ENCODE measurements at regions not wholly inside any gene's neighbourhood (a gene's known extent, or its start where the extent isn't known, plus 50 kb on each side); places are given as distances from the start of the nearest gene placed in this dataset.

- no peak overlapping the region for H3K27ac Mint-ChIP-seq
- peaks cover 6% of the 10 kb centered on the region for H3K36me3 Mint-ChIP-seq
- Histone ChIP-seq H3K27me3 (ENCODE audit: control insufficient read depth, insufficient read depth, low read length) (no peaks in the 10 kb centered on the region), H3K27ac (ENCODE audit: low read length) (no peak overlapping the region), H3K36me3 (ENCODE audit: control insufficient read depth, insufficient read depth, low read length) (no peaks in the 10 kb centered on the region), H3K4me3 (ENCODE audit: low read length) (no peak overlapping the region), H3K4me1 (ENCODE audit: control insufficient read depth, insufficient read depth, low read length) (no peaks in the 10 kb centered on the region), H3K9me3 (ENCODE audit: control insufficient read depth, insufficient read depth, low read length) (peaks cover 8% of the 10 kb centered on the region)
- peaks cover 21 to 29% of the 10 kb centered on the region in 2 donors for H3K9me3 Mint-ChIP-seq
- H3K27me3 Mint-ChIP-seq (ENCODE audit: low read depth in 2 of 2) = no peaks in the 10 kb centered on the region
- WGBS (ENCODE audit: insufficient coverage) = 77% methylated on average over 3 of the region's 4 CpGs
- H3K4me1 Mint-ChIP-seq = no peaks in the 10 kb centered on the region
- intact Hi-C loops (cut with micrococcal nuclease) = no loop called here
- ATAC-seq = no peak
- no peak for TF ChIP-seq CTCF (IDR thresholded peaks at IDR 0.05)
- no peak for DNase-seq
- no peak overlapping the region for H3K4me3 Mint-ChIP-seq
Measured at GRCh38 chr13:90099847-90100246, 1247.6 kb upstream of the MIR17HG start.

GRCh38 chr13:90103099-90103784, 1244.2 kb upstream of the MIR17HG start:
- Histone ChIP-seq H3K27ac (ENCODE audit: low read length) (no peak overlapping the region), H3K4me1 (ENCODE audit: control insufficient read depth, insufficient read depth, low read length) (no peaks in the 10 kb centered on the region), H3K27me3 (ENCODE audit: control insufficient read depth, insufficient read depth, low read length) (no peaks in the 10 kb centered on the region), H3K36me3 (ENCODE audit: control insufficient read depth, insufficient read depth, low read length) (no peaks in the 10 kb centered on the region), H3K4me3 (ENCODE audit: low read length) (no peak overlapping the region), H3K9me3 (ENCODE audit: control insufficient read depth, insufficient read depth, low read length) (peaks cover 16% of the 10 kb centered on the region)
- no peak overlapping the region for H3K27ac Mint-ChIP-seq
- H3K36me3 Mint-ChIP-seq = peaks cover 7% of the 10 kb centered on the region
- no peak for DNase-seq
- intact Hi-C loops (cut with micrococcal nuclease) = no loop called here
- no peak for TF ChIP-seq CTCF (IDR thresholded peaks at IDR 0.05)
- no peak for ATAC-seq
- no peaks in the 10 kb centered on the region for H3K27me3 Mint-ChIP-seq (ENCODE audit: low read depth in 2 of 2)
- H3K4me1 Mint-ChIP-seq = no peaks in the 10 kb centered on the region
- H3K9me3 Mint-ChIP-seq = peaks cover 19 to 28% of the 10 kb centered on the region in 2 donors
- H3K4me3 Mint-ChIP-seq = no peak overlapping the region
- WGBS (ENCODE audit: insufficient coverage) = 90% methylated on average over 3 of the region's 4 CpGs

- WGBS (ENCODE audit: insufficient coverage) = 76% methylated on average over 2 of the region's 2 CpGs
- Histone ChIP-seq H3K9me3 (ENCODE audit: control insufficient read depth, insufficient read depth, low read length) (peaks cover 16% of the 10 kb centered on the region), H3K4me1 (ENCODE audit: control insufficient read depth, insufficient read depth, low read length) (no peaks in the 10 kb centered on the region), H3K27ac (ENCODE audit: low read length) (no peak overlapping the region), H3K27me3 (ENCODE audit: control insufficient read depth, insufficient read depth, low read length) (no peaks in the 10 kb centered on the region), H3K4me3 (ENCODE audit: low read length) (no peak overlapping the region), H3K36me3 (ENCODE audit: control insufficient read depth, insufficient read depth, low read length) (no peaks in the 10 kb centered on the region)
- H3K27ac Mint-ChIP-seq = no peak overlapping the region
- DNase-seq = no peak
- intact Hi-C loops (cut with micrococcal nuclease) = no loop called here
- peaks cover 13% of the 10 kb centered on the region for H3K36me3 Mint-ChIP-seq
- peaks cover 21 to 30% of the 10 kb centered on the region in 2 donors for H3K9me3 Mint-ChIP-seq
- no peaks in the 10 kb centered on the region for H3K27me3 Mint-ChIP-seq (ENCODE audit: low read depth in 2 of 2)
- TF ChIP-seq CTCF (IDR thresholded peaks at IDR 0.05) = no peak
- no peak overlapping the region for H3K4me3 Mint-ChIP-seq
- H3K4me1 Mint-ChIP-seq = no peaks in the 10 kb centered on the region
- ATAC-seq = no peak
Measured at GRCh38 chr13:90104764-90105163, 1242.7 kb upstream of the MIR17HG start.

- no peak overlapping the region for H3K4me3 Mint-ChIP-seq
- no peak overlapping the region for H3K27ac Mint-ChIP-seq
- H3K36me3 Mint-ChIP-seq = peaks cover 13% of the 10 kb centered on the region
- Histone ChIP-seq H3K9me3 (ENCODE audit: control insufficient read depth, insufficient read depth, low read length) (peaks cover 16% of the 10 kb centered on the region), H3K27ac (ENCODE audit: low read length) (no peak overlapping the region), H3K36me3 (ENCODE audit: control insufficient read depth, insufficient read depth, low read length) (no peaks in the 10 kb centered on the region), H3K27me3 (ENCODE audit: control insufficient read depth, insufficient read depth, low read length) (no peaks in the 10 kb centered on the region), H3K4me1 (ENCODE audit: control insufficient read depth, insufficient read depth, low read length) (no peaks in the 10 kb centered on the region), H3K4me3 (ENCODE audit: low read length) (no peak overlapping the region)
- ATAC-seq (no peak), DNase-seq (no peak)
- peaks cover 24 to 34% of the 10 kb centered on the region in 2 donors for H3K9me3 Mint-ChIP-seq
- TF ChIP-seq CTCF (IDR thresholded peaks at IDR 0.05) = no peak
- H3K27me3 Mint-ChIP-seq (ENCODE audit: low read depth in 2 of 2) = no peaks in the 10 kb centered on the region
- intact Hi-C loops (cut with micrococcal nuclease) = no loop called here
- H3K4me1 Mint-ChIP-seq = no peaks in the 10 kb centered on the region
Measured at GRCh38 chr13:90105276-90105675, 1242.2 kb upstream of the MIR17HG start.
